ENCODE measurements at regions not wholly inside any gene's neighbourhood (a gene's known extent, or its start where the extent isn't known, plus 50 kb on each side); places are given as distances from the start of the nearest gene placed in this dataset.
"Not testable (repeated sequence)": the region's sequence is repeated elsewhere in the genome, so short reads cannot be mapped to it uniquely, and the experiment has no call there.

DNA sequence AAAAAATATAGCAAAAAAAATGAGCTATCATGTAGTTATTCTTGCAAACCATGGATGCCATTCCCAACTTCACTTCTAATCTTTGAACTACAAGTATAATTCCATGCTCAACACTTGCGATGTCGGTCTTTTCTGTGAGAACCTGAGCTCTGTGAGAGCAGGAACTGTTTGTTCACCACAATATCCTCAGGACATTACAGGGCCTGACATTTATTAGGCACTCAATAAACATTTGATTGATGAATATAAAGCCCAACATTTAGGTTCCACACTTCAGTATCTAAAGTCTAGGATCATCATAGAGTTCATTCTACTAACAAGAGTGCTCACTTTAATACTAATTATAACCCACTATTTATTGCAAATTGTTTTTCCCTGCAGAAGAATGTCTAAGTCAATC, 211.6 kb upstream of the FAM241A start:
- DNase-seq, result no peak

DNA sequence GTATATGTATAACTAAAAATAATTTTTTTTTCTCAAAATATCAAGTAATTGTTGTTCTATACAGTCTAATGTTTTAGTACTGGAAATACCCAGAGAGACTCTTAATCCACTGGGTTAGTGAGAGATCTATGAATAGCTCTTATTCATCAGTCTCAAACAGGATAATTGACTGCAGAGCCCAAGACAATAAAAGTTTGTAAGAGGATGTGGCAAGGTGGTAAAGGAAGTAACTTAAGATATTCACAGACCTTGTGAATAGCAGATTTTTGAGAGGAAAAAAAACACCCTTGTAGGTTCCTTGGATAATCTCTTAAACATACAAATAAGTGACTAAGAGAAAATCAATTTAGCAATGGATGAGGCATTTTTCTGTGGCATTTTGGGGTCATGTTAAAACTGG, 210.9 kb upstream of the FAM241A start:
- no peak for DNase-seq

DNA sequence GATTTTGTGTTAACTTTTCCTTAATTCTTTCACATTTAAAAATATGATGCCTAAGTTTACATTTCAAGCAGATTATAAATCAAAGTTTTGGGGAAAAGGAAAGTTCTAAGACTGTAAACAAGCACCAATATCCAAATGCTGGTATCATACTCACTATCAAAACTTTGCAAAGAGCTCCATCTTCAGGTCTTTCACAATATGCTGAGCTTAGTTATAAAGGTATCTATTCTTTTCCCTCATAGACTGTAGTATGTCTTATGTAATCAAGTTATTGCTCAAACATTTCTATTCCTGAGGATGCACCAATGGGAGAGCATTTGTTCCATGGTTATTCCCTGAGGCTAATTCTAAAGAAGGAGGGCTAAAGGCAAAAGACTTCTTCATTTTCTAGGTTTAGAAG, 207.9 kb upstream of the FAM241A start:
- DNase-seq, result no peak

DNA sequence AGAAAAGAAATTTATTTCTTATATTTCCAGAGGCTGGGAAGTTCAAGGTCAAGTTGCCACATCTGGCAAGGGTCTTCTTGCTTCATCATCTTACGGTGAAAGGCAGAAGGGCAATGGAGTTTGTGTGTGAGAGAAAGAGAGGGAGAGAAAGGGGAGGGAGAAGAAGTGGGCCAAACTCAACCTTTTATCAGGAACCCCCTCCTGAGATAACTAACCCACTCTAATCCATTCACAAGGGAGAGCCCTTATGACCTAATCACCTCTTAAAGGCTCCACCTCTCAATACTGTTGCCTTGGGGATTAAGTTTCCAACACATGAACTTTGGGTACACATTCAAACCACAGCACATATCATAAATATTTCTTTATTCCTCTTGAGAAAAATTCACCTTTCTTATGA, 203.3 kb upstream of the FAM241A start:
- DNase-seq, result no peak

DNA sequence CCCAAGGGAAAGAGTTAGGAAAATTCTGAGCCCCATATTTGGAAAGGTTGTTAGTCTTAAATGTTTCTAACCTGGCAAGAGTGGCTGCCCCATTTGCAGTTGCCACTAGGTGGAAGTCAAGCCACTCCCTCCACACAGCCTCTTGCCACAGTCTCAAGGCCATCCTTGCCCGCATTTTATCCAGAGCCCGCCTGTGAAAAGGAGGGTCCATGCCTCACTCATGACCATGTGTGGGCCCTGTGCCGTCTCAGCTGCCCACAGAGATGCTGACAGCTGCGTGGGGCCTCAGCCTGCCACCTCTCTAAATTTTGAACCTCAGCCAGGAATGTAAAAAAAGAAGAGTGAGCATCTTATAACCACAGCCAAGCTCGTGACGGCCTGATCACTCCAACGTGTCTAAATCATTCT, 201.5 kb upstream of the FAM241A start:
- DNase-seq, result no peak

DNA sequence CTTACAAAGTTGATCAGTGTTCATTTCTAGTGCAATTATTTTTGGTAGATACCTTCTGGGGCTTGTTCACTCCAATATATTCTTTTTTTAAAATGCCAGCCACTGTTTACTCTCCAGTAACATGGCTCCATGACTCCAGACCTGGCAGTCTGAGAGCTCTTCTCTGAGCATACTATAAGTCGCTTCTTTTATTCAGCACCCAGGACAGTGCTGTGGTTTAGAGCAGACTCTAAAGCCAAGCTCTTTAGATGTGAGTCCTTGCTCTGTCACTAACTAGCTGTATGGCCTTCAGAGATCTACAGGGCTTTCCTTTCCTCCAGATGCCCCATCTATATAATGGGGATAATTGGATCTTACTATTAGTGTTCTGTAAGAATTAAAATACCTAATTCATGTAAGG, 200.2 kb upstream of the FAM241A start:
- no peak for DNase-seq

DNA sequence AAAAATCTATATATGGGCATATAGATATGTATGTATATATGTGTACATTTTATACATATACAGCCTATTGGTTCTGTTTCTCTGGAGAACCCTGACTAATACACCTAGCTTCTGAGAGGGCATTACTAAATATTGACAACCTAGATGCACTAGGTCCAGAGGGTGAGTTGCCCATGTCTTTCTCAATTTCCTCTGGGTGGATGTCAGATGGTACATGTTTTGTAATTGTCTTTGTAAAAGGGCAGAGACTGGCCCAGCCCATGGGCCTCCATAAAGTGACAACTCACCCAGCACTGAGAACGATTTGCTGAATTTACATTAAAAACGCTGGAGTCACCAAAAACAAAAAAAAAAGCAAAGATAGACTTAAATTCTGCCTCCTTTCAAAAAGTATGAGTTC, 198.5 kb upstream of the FAM241A start:
- DNase-seq, result no peak

DNA sequence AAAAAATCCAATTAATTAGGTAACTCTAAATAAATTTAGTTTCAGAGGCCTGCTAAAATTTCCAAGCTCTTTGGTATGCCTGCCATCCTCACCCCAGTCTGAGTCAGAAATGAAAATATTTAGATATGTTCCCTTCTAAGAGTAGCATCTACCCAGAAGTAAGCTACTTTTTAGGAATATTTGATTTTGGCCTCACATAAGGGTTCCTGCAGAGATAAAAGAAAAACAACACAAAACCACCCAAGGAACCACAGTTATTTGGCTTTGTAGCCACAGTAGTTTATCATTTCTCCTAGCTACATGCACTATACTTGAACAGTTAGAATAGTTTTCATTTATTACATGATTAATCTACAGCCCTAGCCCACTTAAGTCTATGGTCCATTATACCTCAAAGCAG, 192.6 kb upstream of the FAM241A start:
- no peak for DNase-seq

DNA sequence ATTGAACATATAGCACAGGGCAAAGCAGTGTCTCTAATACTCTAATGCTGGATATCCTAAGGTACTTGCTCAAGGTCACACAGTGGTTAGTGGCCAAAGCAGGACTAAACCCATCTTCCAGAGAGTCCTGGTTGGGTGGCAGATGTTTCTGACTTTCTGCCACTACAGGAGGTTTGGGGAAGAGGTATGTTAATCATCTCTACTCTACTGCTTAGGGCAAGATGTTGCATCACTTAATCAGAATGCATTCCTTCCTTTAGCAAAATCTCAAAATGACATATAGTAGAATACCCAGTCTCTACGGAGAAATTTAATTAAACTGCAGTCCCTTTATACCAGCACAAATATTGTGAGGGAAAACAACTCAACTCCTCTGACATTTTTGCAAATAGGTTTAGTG, 190.7 kb upstream of the FAM241A start:
- no peak for DNase-seq

DNA sequence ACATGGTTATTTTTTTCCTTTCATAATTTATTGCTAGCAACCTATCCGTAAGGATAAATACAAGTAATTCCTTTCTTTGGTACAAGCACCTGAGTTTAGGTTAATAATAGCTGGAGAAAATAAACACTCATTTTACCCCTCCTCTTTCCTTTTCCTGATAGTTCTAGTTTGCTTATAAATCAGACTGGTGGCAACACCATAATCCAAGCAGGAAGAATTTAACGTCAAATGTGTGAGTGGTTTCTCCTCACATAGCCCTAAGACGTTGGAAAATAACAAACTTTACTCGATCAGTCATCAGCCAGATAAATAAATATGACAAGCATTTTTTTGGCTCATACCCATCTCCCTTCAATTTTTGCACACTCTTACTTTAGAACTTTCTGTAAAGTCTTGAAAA, 190.3 kb upstream of the FAM241A start:
- no peak for DNase-seq

DNA sequence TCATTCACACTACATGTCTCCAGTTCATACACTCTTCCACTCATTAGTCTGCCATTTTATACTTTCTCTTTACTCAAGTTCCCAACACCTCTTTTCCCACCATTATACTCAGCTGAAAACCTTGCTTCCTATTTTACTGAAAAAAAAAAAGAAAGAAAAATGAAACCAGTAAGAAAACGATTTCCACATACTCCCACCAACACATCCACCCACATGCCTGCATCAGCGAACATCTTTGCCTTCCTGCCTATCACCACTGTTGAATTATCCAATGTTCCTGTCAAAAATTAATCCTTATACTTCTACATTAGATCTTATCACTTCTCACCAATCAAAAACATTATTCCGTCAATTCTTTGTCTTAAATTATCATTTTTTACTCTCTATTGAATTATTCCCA, 188.1 kb upstream of the FAM241A start:
- no peak for DNase-seq

DNA sequence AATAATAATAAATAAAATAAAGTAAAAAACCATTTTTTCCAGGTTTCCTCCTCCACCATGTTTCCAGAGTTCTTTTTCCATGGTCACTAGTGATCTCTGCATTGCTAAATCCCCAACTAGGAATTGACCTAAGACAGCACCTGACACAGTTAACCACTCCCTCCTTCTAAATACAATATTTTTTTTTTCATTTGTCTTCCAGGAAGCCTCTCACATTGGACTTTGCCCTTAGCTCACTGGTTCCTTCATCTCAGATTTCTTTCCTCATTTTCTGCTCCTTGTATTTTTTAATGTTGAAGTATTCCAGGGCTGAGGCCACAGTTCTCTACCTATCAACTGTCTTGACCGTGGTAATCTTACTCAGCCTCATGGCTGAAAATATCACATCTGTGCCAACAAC, 187.3 kb upstream of the FAM241A start:
- no peak for DNase-seq

DNA sequence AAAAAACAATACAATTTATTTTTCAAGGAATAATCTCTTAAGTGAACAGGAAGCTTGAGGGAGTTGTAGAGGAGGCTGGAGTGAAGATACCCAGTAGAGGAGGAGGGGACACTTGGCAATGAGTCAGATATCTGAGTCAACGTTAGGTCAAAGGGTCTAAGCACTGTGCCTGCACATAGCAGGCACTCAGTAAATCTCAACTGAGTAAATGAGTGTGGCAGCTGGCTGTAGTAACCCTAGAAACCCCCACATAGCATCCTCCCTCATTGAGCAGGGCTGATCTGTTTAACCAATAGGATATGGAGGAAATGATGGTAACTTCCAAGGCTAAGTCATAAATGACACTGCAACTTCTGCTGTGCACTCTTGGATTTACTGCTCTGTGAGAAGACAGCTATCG, 186.0 kb upstream of the FAM241A start:
- no peak for DNase-seq

DNA sequence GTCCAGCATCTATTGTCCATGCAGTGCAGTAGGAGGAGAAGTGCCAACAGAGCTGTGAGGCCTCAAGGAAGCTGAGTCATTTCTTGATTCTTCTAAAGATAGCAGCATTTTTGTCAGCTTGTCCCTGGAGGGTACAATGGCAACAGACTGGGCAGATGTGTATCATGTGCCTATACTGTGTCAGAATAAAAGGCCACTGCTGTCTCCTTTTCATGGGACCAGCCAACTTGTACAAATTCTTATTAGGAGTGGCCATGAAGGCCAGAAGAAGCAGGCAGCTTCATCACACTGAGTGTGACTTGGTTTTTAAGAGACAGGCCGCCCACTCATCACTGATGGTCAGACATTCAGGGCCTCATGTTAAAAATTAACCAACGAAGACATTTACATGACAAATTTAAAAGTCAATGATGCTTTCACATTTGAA, 185.0 kb upstream of the FAM241A start:
- DNase-seq, result no peak

DNA sequence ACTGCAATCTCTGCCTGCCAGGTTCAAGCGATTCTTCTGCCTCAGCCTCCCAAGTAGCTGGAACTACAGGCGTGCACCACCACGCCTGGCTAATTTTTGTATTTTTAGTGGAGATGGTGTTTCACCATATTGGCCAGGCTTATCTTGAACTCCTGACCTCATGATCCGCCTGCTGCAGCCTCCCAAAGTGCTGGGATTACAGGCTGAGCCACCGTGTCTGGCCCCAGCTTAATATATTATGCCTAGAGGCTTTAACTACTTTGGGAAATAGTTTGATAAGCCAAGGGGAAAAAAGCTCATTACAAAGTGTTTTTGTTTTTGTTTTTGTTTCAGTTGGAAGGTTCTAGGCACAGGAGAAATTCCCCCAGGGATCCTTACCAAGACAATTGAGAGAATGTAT, 184.2 kb upstream of the FAM241A start:
- DNase-seq, result not testable (repeated sequence)

DNA sequence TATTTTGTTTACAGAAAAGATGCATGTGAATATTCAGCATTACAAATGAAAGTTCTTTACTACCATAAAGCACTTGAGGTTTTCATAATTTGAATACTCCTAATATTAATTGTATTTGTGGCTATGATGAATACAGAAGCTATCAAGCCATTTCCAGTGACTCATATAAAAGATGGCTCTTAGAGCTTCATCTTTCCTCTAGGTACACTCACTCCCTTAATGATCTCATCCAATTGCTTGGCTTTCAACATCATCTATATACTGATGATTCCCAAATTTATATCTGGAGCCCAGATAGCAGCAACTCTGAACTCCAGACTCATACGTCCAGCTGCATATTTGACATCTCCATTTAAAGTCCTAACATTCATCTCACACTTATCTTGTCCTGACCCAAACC, 183.4 kb upstream of the FAM241A start:
- no peak for DNase-seq

DNA sequence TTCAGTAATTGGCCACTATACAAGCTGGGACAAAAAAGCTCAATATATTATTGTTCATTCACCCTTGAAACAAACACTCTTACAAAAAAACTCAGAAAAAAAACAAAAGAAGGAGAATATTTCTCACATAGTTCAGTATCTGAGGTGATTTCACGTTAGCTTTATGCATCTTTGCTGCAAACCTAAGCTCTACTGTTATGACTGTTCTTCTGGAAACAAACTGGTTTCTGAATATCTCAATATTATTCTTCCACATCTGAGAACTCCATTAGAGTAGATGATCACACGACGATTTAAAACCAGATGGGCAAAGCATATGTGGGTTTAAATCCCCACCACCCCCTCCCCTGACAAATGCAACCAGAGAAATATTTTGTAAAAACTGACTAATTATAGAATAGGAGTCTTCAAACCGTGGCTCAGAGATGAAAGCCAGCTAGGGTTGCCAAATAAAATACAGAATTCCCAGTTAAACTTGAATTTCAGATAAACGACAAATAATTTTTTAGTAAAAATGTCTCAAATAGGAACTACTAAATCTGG, 182.0 kb upstream of the FAM241A start:
- no peak for DNase-seq

DNA sequence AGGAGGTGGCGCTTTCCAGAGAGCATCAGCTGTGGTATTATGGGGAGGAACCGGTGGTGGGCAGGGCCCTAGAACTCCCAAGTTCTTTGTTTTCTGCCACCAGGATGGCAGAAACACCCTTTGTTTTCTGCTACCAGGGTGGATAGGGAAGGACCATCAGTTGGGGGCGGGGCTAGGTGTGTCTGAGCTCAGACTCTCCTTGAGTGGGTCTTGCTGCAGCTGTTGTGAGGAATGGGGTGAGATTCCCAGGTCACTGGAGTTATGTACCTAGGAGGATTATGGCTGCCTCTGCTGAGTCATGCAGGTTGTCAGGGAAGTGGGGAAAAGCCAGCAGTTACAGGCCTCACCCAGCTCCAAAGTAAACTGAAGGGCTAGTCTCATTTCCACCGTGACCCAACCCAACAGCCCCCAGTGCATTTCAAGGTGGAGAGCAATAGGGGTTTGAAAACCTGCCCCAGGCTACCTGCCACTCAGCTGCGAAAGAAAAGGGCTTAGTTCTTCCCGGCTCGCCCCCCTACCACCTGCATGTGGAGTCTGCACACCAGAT, 167.8 kb upstream of the FAM241A start:
- DNase-seq, result no peak

DNA sequence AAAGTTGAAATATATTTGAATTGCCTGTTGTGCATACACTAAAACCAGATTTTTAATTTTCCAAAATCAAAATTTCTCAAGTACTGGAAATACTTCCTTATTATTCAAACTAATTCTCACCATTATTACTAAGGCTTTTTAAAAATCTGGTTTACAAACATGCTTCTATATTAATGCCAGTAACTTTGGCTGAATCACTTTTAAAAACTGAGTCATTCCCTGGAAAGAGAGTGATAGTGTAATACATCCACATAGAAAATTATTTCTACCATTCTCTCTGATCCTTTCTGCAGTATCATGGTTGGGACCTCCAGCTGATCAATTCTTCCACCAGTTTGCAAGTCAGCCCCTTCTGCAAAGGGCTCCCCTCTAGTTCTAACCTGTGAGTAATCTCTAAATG, 165.3 kb upstream of the FAM241A start:
- no peak for DNase-seq

DNA sequence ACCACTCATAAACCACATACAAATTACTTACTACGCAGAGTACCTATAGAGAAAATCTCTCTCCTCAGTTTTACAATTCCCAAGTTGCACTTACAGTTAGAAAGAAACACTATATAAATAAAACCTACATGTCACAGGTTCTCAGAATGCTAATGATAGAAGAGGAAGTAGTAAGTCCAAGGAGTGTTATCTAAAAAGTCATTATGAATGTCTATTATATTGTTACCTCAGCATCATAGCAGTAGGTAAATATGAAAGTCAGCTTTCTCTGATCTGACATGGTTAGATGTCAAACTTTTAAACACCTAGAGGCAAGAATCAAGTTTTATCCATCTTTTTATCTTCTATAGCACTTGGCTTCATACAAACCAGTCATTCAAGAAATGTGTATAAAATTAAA, 163.2 kb upstream of the FAM241A start:
- no peak for DNase-seq

DNA sequence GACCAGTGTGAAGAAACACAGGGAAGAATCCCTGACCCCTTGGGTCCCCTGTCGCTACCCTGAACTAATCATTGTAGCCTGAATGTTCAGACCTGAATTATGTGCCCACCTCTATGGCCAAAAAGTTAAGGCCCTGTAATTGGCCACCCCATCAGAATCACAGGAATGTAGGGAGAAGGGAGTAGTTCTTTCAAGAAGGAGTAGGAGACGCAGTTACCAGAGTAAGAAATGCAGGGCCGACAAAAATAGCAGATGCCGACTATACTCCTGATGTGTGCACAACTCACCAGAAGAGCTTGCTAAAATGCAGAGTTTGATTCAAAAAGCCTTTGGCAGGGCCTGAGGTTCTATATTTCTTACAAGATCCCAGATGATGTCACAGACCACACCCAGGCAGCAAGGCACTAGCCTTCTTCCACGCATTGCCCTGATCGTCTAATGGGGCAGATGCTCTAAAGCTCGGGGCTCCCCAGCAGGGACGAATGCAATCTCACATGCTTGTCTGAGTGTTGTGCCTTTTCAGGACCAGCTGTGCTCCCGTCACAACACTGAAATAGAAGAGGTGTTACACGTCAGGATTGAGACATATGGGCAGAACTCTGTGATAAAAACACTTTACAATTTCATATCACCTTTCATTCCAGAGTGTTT, 161.0 kb upstream of the FAM241A start:
- DNase-seq, result no peak

DNA sequence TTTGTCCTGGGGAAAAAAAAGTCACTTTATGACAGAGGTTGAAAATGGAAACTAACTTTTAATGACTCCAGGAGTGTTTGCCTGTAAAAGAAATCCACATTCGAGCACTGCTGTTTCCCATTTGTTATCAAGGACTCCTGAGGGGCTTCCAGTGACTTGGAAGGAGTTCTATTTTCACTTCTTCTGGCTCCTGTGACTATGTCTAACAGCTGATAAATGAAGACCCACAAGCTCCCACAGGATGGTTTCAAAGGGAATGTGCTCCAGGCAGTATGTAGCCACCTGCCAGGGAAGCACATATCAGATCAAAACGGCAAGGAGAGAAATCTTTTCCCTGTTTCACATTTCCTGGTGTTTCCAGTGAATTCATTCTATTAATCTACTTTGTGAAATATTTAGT, 159.8 kb upstream of the FAM241A start:
- no peak for DNase-seq

DNA sequence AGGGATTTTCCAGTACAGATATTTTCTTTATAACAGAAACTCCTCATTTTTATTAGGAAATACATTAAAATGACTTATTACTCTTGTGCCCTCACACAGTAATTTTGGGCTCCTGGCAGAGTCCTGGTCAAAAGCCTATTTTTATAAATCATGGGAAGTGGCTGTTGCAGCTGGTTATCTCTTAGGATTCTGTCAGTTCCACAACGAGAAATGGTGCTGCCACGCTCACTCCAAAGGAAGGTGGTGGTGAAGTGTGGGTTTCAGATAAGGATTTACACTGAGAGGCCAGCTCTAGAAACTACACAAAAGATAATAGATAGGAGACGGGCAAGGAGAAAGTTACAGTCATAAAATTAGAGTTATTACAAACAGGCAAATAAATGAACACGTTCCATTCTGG, 159.2 kb upstream of the FAM241A start:
- no peak for DNase-seq

DNA sequence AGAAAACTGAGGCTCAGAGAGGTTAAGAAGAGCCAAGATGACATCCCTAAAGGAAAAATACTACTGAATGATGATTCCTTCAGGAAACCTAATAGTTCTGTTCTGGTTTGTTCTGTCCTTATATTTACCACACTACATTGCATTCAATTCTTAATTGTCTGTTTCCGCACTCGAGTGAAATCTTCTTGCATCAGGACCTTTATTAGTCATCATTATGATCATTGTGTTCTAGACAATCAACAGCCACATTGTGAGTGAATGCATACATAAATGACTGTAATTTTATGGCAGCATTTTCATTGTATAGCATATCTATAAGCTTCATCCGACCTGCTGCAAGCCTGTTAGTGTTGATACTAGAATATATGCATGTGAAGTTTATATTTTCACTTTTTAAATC, 156.7 kb upstream of the FAM241A start:
- DNase-seq, result no peak

DNA sequence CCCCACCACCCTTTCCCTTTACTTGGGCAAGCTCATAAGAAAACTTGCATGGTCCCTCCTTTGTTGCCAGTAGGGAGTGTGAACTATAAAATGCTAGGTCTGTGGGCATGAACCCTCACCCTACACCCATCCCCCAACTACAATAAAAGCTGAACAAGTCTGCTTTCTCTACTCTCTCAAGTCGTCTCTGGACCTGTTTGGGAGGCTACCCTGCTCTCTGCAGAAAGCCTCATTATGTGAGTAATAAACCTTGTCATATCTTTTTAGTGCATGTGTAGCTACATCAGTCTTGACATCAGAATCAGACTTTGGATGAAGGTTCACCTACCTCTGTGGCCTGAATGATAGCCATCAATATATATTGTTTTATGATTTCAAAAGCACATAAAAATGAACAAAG, 155.4 kb upstream of the FAM241A start:
- no peak for DNase-seq
